NOMO-1 treated with dmso at 0.1 percent for 144 hours (cell line): ENCODE measurements at regions not wholly inside any gene's neighbourhood (a gene's known extent, or its start where the extent isn't known, plus 50 kb on each side); places are given as distances from the start of the nearest gene placed in this dataset.
"Not testable (repeated sequence)": the region's sequence is repeated elsewhere in the genome, so short reads cannot be mapped to it uniquely, and the experiment has no call there.

Experiments
- DNase-seq: peaks from one replicate; lab custom pipeline; 2025; ENCODE audit not compliant: unreplicated experiment; lab: John Stamatoyannopoulos, UW

GRCh38 chr1:168825820-168826219 is 96.8 kb upstream of the DPT start:
- DNase-seq = no peak

- DNase-seq = no peak
These were observed 97.3 kb upstream of the DPT start for GRCh38 chr1:168826269-168826668.

- no peak for DNase-seq
These were observed 98.6 kb upstream of the DPT start for GRCh38 chr1:168827557-168827956.

GRCh38 chr1:168829876-168830275 is 100.9 kb upstream of the DPT start:
- DNase-seq = no peak

GRCh38 chr1:168830562-168830961 is 101.6 kb upstream of the DPT start:
- no peak for DNase-seq

- no peak for DNase-seq
These were observed 103.7 kb upstream of the DPT start for GRCh38 chr1:168832661-168833060.

- DNase-seq = no peak
These were observed 104.4 kb upstream of the DPT start for GRCh38 chr1:168833362-168833761.

- DNase-seq = no peak
These were observed 104.8 kb upstream of the DPT start for GRCh38 chr1:168833801-168834224.

GRCh38 chr1:168834225-168834872 is 105.3 kb upstream of the DPT start:
- no peak for DNase-seq

GRCh38 chr1:168835176-168835575 is 106.2 kb upstream of the DPT start:
- no peak for DNase-seq

GRCh38 chr1:168835791-168836190 is 106.8 kb upstream of the DPT start:
- DNase-seq = no peak

GRCh38 chr1:168836469-168836868 is 107.5 kb upstream of the DPT start:
- no peak for DNase-seq

- DNase-seq = not testable (repeated sequence)
These were observed 108.2 kb upstream of the DPT start for GRCh38 chr1:168837230-168837629.

GRCh38 chr1:168842306-168842705 is 113.3 kb upstream of the DPT start:
- DNase-seq = no peak

- DNase-seq = no peak
These were observed 113.9 kb upstream of the DPT start for GRCh38 chr1:168842916-168843315.

- no peak for DNase-seq
These were observed 114.4 kb upstream of the DPT start for GRCh38 chr1:168843401-168843800.

GRCh38 chr1:168843950-168844349 is 114.9 kb upstream of the DPT start:
- no peak for DNase-seq

- DNase-seq = no peak
These were observed 116.1 kb upstream of the DPT start for GRCh38 chr1:168845140-168845539.

GRCh38 chr1:168848051-168848450 is 119.0 kb upstream of the DPT start:
- no peak for DNase-seq

- no peak for DNase-seq
These were observed 132.5 kb upstream of the DPT start for GRCh38 chr1:168861421-168862004.

GRCh38 chr1:168863772-168864171 is 134.8 kb upstream of the DPT start:
- DNase-seq = no peak

GRCh38 chr1:168864266-168864665 is 135.3 kb upstream of the DPT start:
- no peak for DNase-seq
